ENCODE measurements at regions not wholly inside any gene's neighbourhood (a gene's known extent, or its start where the extent isn't known, plus 50 kb on each side); places are given as distances from the start of the nearest gene placed in this dataset.

DNA sequence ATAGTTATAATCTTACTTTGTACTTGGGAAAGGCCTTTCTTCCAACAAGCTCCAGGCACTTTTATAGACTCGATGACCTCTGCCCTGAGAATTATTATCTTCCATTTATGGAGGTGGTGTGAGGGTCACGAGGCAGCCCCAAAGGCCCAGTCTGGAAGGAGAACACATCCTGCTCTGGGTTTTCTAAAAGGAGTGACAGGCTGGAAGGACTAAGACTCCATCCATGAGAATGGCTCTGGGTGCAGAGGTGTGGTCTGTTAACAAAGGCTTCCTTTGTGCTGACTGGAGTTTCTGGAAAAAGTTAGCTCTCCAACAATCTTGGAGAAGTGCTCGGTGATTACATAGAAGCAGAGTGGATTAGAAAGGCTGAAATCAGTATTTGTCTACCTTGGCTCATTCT lies 74.7 kb upstream of the SESN3 start:
- DNase-seq (ENCODE audit: low read depth): no peak

- no peak for DNase-seq (ENCODE audit: low read depth)
Observed at GRCh38 chr11:95304777-95305176, 73.8 kb upstream of the SESN3 start.

DNA sequence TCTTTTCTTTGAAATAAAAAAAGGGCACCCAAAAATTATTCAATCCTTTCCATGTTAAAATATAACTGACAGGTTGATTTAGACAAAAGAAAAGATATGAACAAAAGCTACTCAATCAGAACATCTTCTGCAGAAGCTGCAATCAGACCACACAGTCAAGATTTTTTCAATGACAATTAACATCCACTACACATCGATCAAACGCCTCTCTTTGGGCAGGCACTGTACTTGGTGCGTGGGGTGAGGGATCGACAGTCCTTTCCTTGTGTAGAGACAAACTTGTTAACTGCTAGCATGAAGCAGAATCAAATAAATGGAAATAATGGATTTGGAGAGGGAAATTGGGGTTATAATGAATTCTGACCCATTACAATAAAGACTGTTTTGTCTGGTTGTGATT lies 71.2 kb upstream of the SESN3 start:
- no peak for DNase-seq (ENCODE audit: low read depth)

DNA sequence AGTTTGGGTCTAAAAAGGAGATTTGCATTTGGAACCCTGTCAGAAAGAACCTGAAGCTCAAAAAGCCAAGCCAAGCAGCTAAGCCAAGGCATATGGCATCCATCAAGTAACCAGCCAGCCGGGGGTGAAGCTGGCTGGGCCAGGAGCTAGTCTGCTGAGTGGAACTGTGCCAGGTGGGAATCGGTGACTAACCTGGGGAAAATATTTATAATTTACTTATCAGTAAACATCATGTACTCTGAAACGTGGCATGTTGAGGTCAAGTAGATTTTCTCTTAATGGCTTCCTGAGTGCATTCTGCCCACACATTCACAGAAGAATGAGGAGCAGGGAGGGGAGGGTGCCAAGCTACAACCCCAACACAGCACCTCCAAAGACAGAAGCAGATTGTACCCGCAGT lies 70.5 kb upstream of the SESN3 start:
- no peak for DNase-seq (ENCODE audit: low read depth)

DNA sequence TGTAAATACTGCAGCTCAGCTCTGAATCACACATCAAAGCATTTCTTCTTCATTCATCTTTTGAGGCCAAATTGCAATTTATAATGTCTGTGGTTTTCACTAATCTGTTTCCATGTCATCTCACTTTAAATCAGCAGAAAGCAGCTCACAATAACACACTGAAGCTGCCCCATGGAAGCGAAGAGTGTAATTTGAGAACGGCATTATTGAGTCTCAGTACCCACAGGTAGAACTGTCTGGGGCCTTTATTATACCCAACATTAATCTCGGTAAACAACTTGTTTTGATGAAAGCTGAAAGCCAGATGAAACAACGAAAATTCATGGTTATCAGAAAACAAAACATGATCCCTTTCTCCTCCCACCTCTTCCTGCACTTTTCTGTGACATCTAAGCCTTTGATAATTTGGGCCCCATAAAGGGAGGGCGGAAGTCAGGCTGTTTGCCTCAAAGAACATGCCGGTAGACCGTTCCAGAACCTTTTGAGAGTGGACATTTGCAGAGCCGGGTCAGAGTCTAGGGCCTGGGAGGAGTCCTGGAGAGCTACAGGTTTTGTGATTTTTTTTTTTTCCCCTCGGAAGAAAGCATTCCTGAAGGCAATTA lies 68.2 kb upstream of the SESN3 start:
- no peak for DNase-seq (ENCODE audit: low read depth)

DNA sequence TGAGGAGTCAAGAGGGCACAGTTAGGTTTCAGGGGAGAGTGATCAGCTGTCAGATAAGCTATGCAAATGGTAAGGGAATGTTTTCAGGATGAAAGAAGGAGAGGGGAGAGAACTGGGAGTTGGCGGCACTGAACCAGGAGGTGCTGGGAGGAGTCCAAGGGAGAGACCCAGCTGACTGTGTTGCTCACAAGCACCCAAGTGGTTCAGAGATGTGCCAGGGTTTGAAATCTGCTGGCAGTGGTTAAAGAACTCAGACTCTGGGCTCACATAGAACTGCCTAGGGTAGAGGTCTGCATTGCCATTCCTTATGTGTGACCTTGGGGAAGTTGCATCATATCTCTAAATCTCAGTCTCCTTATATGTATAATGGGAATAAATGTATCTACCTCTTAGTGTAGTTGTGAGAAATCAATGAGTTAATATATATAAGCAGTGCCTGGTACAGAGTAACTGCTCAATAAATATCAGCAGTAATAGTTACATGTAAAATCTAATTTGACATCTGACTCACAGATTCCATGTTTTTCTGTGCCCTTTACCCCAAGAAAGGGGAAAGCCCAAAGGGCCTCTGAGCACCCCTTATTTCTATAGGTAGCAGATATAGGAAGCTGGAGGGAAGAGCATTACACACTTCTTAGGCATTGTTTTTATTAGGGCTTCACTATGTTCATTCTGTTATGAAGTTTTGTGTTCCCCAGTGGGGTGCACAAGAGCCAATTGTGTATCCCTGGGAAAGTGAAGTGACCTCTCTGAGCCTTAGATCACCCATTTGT lies 66.9 kb upstream of the SESN3 start:
- no peak for DNase-seq (ENCODE audit: low read depth)

DNA sequence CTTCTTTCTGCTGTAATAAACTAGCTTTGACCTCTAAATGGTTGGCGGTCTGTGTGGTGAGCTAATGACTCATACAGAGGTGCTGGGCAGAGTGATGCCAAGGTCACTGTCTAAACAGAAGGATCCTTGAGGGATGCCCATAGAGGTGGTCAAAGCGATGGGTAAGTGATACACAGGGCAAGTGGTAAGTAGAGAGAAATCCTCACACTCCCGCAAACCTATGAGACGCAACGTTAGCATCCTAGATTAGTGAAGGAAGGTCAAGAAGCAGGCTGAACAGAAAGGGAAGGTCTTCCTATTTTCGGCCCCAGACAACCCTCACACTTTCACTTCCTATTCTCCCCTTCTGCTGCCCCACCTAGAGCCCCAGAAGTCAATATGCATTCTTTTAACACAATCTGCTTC lies 65.6 kb upstream of the SESN3 start:
- no peak for DNase-seq (ENCODE audit: low read depth)

- no peak for DNase-seq (ENCODE audit: low read depth)
Observed at GRCh38 chr11:95296165-95296564, 65.2 kb upstream of the SESN3 start.

DNA sequence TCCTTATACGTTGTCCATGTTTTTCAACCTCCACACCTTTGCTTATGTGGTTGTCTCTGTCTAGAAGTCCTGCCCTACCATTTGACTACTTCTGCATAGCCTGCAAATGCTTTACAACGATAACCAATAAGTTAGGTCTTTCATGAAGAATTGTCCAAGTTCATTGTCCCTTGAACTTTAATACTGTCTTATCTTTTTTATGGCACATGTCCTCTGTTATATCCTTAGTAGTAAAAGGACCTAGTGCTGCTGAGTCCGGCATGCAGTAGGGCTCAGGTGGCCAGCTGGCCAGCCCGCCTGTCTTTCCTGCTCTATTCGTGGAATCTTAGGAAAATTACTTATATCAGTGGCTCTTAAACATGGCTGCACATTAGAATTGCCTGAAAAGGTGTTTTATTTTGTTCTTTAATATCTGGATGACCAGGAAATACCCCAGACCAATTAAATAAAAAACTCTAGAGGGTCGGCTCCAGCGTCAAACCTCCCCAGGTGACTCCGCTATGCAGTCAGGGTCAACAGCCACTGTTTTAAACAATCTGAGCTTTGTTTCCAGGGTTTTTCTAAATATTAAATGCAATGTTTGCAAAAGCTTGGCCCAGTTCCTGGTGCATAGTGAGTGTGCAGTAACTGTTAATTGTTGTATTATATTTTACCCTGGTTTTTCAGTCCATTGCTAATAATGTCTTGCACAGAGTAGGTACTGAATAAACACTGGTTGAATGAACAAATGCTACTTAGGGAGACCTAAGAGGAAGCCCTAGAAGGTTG lies 64.6 kb upstream of the SESN3 start:
- DNase-seq (ENCODE audit: low read depth): no peak

DNA sequence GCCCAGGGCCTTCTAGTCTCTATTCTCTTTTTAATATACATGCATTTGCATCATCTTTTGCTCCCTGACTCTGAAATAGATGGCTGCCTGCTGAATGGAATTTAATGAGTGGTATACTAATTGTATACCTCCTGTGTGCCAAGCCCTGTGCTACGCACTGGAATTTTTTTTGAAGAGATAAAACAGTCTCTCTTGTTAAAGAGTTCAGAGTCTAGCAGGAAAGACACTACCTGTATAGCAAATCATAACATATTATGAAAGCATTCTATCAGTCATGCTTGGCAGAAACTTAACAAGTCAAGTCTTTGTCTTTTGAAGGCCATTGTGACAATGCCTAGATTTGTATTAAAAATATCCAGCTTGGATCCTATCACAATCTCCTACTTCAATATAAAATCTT lies 63.7 kb upstream of the SESN3 start:
- no peak for DNase-seq (ENCODE audit: low read depth)

GRCh38 chr11:95293116-95293515 lies 62.1 kb upstream of the SESN3 start:
- no peak for DNase-seq (ENCODE audit: low read depth)

GRCh38 chr11:95291946-95292345 lies 60.9 kb upstream of the SESN3 start:
- DNase-seq (ENCODE audit: low read depth): no peak

GRCh38 chr11:95289378-95290101 lies 58.5 kb upstream of the SESN3 start:
- no peak for DNase-seq (ENCODE audit: low read depth)

DNA sequence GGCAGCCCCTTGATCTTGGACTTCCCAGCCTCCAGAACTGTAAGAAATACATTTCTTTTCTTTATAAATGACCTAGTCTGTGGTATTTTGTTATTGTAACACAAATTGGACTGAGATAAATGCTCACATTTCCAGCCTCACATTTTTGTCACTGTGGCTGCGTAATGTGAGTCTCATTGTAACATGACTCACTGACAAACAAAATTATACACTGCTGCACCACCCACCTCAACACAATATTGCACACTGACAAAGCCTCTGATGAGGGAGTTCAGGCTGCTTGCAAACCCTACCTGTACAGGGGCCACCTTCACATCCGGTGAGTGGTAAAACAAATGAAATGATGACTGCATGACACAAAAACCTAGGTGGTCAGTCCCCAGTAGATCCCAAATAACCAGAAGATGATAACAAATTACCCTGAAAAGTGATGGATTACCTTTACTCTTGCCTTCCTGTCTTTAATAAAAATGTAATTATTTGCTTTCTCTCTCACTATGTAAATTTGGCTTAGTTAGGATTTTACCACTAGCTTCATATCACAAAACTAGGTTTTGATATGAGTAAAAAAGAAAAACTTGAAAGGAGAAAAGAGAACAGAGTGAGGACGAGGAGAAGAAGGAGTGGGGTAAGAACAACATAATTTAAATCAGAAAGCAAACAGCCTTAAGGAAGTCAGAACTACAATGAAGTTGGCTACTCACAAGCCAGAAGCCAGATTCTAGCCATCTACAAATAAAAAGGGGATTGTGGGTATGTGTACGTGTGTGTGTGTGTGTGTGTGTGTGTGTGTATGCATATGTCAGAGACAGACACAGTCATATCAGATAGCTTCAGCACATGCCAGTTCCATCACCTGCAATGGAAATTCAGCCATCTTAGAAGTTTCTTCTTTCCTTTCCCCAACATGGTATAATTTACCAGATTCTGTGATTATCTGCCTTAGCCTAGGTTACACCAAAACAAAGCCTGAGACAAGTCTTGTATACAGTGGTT lies 53.4 kb upstream of the SESN3 start:
- no peak for DNase-seq (ENCODE audit: low read depth)

GRCh38 chr11:95283650-95284049 lies 52.6 kb upstream of the SESN3 start:
- DNase-seq (ENCODE audit: low read depth): no peak

GRCh38 chr11:95283146-95283545 lies 52.1 kb upstream of the SESN3 start:
- no peak for DNase-seq (ENCODE audit: low read depth)

- DNase-seq (ENCODE audit: low read depth): no peak
Observed at GRCh38 chr11:95282291-95282751, 51.3 kb upstream of the SESN3 start.
